ENCODE measurements at regions not wholly inside any gene's neighbourhood (a gene's known extent, or its start where the extent isn't known, plus 50 kb on each side); places are given as distances from the start of the nearest gene placed in this dataset.

GRCh38 chr15:60059186-60059585 lies 55.1 kb downstream of the FOXB1 start:
- TF ChIP-seq CTCF (IDR thresholded peaks at IDR 0.05; ENCODE audit: poor library complexity, severe bottlenecking), result no peak
- TF ChIP-seq POLR2AphosphoS5 (IDR thresholded peaks at IDR 0.05), result no peak
- TF ChIP-seq RAD21 (conservative IDR thresholded peaks at IDR 0.05), result no peak
- TF ChIP-seq TAF1 (IDR thresholded peaks at IDR 0.05; ENCODE audit: low read depth), result no peak
- TF ChIP-seq EZH2 (IDR thresholded peaks at IDR 0.05; ENCODE audit: borderline replicate concordance, insufficient read depth, low read length, poor library complexity, severe bottlenecking), result no peak

Measured in neural cell (in vitro differentiated cells).